BE2C (cell line): ENCODE measurements at regions not wholly inside any gene's neighbourhood (a gene's known extent, or its start where the extent isn't known, plus 50 kb on each side); places are given as distances from the start of the nearest gene placed in this dataset.
"Not testable (repeated sequence)": the region's sequence is repeated elsewhere in the genome, so short reads cannot be mapped to it uniquely, and the experiment has no call there.

Experiments used
- DNase-seq: peaks from one replicate; pipeline ENCODE4 v3.0.0-alpha.2; 2020
- H3K27me3 ChIP-seq: fragments of 250-450 bp; sonication (Bioruptor Pico); 2 replicates; pipeline ENCODE4 v1.5.1; 2020; ENCODE audit warnings: mild to moderate bottlenecking
- H3K36me3 ChIP-seq: fragments of 250-450 bp; sonication (Bioruptor Pico); 2 replicates; pipeline ENCODE4 v1.5.1; 2020; ENCODE audit warnings: mild to moderate bottlenecking
- H3K4me1 ChIP-seq: fragments of 250-450 bp; sonication (Bioruptor Pico); 2 replicates; pipeline ENCODE4 v1.5.1; 2020
- H3K4me3 ChIP-seq: 2 replicates; pipeline ENCODE4 v1.5.1; 2011; ENCODE audit warnings: low read depth, low read length
- H3K9me3 ChIP-seq: fragments of 250-450 bp; sonication (Bioruptor Pico); 2 replicates; pipeline ENCODE4 v1.5.1; 2020
- TF ChIP-seq, protein P1 (sequence below): IDR thresholded peaks from 2 replicates; pipeline ENCODE4 v1.5.1; 2012; ENCODE audit warnings: mild to moderate bottlenecking, low read depth, low read length

DNA sequence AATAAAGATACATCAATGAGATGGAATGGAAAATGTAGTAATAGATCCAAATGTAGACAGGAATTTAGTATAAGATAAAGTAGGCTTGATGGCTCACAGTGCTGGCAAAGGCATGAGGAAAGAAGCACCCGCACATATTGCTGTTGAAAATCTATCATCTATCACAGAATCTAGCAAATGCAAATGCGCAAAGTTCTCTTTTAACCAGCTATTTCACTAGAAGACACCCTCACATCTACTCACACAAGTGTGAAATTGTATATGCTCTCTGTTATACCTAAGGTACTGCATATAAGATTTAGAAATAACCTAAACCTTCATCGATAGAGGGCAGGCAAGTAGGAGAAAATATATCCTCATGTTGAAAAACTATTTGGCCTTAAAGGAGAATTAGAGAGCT is 756.7 kb upstream of the SEMA6D start:
- Histone ChIP-seq H3K4me3 (no peak overlapping the region), H3K27me3 (no peaks in the 10 kb centered on the region), H3K36me3 (no peaks in the 10 kb centered on the region), H3K4me1 (no peaks in the 10 kb centered on the region), H3K9me3 (no peaks in the 10 kb centered on the region; the same call in 1 of the 2 replicates)
- TF ChIP-seq, protein P1, sequence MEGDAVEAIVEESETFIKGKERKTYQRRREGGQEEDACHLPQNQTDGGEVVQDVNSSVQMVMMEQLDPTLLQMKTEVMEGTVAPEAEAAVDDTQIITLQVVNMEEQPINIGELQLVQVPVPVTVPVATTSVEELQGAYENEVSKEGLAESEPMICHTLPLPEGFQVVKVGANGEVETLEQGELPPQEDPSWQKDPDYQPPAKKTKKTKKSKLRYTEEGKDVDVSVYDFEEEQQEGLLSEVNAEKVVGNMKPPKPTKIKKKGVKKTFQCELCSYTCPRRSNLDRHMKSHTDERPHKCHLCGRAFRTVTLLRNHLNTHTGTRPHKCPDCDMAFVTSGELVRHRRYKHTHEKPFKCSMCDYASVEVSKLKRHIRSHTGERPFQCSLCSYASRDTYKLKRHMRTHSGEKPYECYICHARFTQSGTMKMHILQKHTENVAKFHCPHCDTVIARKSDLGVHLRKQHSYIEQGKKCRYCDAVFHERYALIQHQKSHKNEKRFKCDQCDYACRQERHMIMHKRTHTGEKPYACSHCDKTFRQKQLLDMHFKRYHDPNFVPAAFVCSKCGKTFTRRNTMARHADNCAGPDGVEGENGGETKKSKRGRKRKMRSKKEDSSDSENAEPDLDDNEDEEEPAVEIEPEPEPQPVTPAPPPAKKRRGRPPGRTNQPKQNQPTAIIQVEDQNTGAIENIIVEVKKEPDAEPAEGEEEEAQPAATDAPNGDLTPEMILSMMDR: no peak
- DNase-seq: no peak

DNA sequence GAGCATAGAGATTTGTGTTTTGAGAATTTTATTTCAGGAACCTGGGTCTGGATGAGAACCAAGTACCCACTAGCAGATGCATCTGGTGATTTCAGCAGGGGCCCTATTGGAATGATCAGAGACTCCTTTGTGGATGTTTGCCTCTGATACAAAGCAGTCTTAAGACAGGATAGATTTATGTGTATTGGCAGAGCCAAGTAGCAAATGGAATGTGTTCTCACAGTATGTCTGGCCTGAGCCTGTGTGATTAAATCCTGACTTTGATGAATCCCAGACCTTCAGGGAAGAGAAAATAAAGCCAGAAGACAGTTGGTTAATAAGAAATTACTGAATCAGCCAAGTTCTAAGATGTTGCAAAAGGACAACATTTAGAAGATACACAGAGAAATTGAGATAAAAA is 755.5 kb upstream of the SEMA6D start:
- no peak for DNase-seq
- Histone ChIP-seq H3K36me3 (no peaks in the 10 kb centered on the region), H3K4me3 (no peak overlapping the region), H3K4me1 (no peaks in the 10 kb centered on the region), H3K27me3 (no peaks in the 10 kb centered on the region), H3K9me3 (no peaks in the 10 kb centered on the region; the same call in 1 of the 2 replicates)
- TF ChIP-seq, protein P1: no peak

DNA sequence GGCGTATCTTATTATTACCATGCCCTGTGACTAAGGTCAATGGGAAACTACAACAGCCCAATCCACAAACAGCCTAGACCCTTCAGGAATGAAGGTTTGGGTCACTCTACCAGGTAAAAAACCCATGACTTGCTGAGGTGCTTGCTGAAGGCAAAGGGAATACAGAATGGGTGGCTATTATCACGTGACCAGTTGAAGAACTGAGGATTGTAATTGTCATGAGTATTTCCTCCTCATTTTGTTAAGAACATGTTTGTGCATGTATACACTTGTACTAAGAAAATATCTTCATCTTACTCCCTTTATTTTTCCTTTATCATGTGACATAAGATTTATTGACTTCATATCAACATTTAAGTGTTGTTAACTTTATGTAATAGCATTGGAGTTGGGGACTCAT is 729.2 kb upstream of the SEMA6D start:
- DNase-seq, H3K27me3 ChIP-seq, H3K36me3 ChIP-seq, H3K9me3 ChIP-seq, H3K4me1 ChIP-seq, H3K4me3 ChIP-seq: not testable (repeated sequence)

DNA sequence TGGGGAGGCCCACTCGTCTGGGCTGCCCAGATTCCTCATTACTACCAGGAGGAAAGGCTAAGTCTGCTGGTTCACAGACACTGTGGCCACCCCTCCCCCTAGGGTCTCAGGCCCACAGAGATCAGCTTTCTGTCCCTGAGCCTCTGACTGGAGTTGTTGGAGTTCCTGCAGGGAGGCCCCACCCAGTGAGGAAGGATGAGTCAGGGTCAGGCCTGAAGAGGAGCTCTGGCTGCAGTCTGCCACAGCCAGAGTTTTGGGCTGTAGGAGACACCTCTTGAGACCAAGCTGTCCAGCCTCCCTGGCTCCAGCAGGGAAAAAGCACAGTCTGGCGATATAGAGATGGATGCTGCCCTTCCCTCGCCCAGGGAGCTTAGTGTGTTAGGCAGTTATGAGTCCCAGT is 720.9 kb upstream of the SEMA6D start:
- TF ChIP-seq, protein P1: no peak
- H3K4me1 ChIP-seq: no peaks in the 10 kb centered on the region
- H3K36me3 ChIP-seq: no peaks in the 10 kb centered on the region
- H3K27me3 ChIP-seq: no peaks in the 10 kb centered on the region
- DNase-seq: no peak
- H3K4me3 ChIP-seq: no peak overlapping the region
- no peaks in the 10 kb centered on the region for H3K9me3 ChIP-seq

DNA sequence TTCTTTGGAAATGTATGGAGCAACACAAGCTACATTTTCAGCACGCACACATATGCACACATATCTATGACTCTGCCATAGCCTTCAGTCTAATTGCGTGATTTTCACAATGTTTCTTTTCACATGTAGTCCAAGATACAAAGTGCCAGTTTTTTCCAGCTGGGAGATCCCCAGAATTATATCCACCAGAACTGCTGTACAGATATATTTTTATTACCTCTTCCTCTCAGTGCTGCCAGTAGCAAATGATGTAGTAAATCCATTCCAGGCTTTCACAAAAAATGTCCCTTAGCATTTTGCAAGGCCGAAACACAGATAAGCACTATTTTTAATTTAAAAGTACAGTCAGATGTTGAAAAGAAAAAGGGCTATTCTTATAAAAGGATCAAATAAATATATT is 719.8 kb upstream of the SEMA6D start:
- Histone ChIP-seq H3K4me3 (no peak overlapping the region), H3K27me3 (no peaks in the 10 kb centered on the region), H3K36me3 (no peaks in the 10 kb centered on the region), H3K4me1 (no peaks in the 10 kb centered on the region), H3K9me3 (no peaks in the 10 kb centered on the region)
- TF ChIP-seq, protein P1: no peak
- DNase-seq: no peak

DNA sequence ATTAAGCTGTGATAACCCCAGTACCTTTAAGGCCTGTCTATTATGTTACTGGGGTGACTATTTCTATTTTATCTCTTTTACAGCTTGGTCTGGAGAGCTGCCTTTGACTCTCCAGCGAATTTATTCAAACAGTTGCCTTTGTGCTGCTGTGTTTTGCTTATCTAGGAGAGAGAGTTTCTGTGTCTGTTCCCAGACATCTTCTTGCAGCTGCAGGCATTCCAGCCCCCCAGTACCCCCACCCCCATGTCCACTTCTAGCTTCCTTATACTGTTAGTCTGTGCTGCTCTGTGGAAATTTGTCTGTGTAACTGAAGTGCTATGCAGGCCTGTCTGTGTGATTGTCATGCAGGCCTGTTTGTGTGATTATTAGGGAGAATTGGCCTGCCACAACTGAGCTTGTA is 713.7 kb upstream of the SEMA6D start:
- DNase-seq: no peak
- H3K4me1 ChIP-seq: no peaks in the 10 kb centered on the region
- H3K36me3 ChIP-seq: no peaks in the 10 kb centered on the region
- H3K9me3 ChIP-seq: no peaks in the 10 kb centered on the region
- TF ChIP-seq, protein P1: no peak
- H3K27me3 ChIP-seq: no peaks in the 10 kb centered on the region
- H3K4me3 ChIP-seq: no peak overlapping the region

DNA sequence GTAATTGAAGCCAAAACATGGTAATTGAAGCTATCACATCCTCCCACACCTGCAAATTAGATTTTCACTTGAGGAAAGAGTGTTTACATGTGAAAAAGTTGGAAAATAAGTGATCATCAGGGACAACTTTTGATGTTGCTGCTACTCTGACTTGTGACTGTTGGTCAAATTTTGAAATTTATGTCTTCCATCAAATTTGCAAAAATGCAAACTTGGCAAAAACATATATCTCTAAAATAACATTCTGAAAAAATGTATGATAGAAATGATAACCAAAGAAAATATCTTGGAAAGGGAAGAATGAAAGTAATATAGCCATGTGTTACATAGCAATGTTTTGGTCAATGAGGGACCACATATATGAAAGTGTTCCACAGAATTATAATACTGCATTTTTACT is 703.9 kb upstream of the SEMA6D start:
- Histone ChIP-seq H3K9me3 (no peaks in the 10 kb centered on the region; the same call in 1 of the 2 replicates), H3K36me3 (no peaks in the 10 kb centered on the region), H3K4me1 (no peaks in the 10 kb centered on the region), H3K4me3 (no peak overlapping the region), H3K27me3 (no peaks in the 10 kb centered on the region)
- no peak for DNase-seq
- TF ChIP-seq, protein P1: no peak
